Right lung (tissue), 2 donors: ENCODE measurements at regions not wholly inside any gene's neighbourhood (a gene's known extent, or its start where the extent isn't known, plus 50 kb on each side); places are given as distances from the start of the nearest gene placed in this dataset.
A peak's percentile ranks its signal among the peaks of the same experiment; 100 is the strongest.

Experiments
- DNase-seq, 2 donors: peaks; one replicate each; pipeline ENCODE4 v3.0.0-alpha.2; 2013

- no peak for DNase-seq
These were observed 132.6 kb downstream of the DAD1 start for GRCh38 chr14:22456421-22456820.

DNA sequence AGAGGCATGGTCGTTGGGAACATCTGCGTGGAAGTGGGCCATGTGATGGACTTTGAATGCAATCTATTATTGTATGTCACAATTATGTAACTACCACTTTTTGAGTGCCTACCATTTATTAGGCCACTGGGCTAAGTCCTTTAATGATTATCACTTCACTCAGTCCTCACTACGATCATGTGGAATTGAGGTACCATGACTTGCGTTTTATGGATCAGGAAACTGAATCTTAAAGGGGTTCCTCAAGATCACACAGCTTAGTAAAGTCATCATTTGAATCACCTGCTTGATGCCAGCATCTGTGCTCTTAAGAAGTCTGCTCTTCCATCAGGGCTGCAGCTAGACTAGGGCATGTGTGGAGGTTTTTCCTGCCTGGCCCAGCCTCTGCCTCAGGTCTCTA lies 136.7 kb downstream of the DAD1 start:
- no peak for DNase-seq

- no peak for DNase-seq
These were observed 138.8 kb downstream of the DAD1 start for GRCh38 chr14:22450266-22450665.

DNA sequence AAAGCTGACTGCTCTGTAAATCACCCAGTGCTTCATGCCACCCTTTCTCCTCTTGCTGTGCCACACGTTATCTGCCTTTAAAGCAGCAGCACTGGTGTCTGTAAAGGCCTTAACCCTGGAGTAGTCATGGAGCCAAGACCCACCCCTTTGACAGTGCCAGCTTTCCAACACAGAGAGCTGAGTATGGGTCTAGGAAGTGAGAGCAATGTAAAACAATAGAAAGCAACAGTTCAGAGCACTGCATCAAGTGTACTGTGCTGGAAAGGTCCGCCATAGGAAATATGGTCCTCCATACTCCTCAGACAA lies 139.5 kb downstream of the DAD1 start:
- DNase-seq: no peak

DNA sequence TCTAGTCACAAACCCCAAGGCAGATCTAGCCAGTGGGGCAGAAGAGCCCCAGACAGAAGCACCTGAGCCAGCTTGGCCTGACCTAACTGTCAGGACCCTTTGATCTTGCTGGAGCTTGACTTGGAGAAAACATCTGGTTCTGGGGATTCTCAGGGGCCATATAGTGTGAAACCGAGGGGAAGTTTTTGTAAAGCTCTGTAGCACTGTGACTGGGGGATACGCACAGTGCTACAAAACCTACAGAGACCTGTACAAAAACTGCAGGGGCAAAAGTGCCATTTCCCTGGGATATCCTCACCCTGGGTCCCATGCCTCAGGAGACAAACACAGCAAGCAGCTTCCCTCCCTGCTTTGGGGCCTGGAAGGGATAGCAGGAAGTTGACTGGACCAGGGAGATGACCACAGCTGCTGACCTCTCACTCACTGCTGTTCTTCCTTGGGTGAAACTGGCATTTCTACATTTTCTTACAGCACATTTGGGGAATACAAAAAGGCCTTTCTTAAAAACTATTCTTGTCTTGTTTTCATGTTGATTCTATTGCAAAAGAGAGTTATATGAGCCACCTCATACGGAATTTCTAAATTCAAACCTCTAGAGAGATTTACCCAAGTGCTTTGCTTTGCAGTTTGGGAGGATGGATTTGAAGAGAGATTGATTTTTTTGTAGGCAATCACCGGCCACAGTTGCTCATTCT lies 140.0 kb downstream of the DAD1 start:
- no peak for DNase-seq

DNA sequence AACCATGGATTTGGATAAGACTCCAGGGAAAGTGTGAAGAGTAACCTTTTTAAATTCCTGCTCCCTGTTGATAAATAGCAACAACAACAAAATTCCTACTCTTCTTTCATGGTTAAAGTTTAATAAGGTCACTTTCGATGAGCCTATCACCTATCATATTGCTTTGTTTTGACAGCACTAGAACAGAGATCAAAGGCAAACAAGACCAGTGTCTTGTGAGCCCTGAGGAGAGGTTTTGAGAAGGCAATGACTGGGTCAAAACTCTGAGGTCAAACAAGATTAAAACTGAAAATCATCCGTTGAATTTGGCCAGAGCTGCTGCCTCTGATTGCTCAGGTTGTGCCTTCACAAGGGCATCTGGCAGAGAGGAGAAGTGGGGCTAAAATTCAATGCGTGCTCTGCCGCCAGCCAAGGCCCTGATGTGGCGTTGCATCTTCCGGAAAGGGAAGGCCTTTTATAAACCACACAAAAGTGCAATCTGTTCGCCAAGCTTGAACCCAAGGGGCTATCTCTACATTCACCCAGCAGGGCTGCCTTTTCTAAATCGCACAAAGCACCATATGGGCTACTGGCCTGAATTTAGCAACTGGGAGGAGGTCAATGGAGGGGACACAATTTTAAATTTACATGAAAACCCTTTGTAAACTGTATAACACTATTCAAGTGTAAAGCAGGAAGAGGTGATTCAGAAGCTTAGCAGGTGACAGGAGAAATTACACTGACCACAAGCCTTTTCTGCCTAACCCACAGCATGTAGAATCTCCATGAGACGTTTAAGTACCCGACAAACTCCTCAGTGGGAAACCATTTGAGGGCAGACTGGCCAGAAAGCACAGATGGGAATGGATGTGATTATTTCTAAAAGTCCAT lies 140.8 kb downstream of the DAD1 start:
- DNase-seq: no peak

DNA sequence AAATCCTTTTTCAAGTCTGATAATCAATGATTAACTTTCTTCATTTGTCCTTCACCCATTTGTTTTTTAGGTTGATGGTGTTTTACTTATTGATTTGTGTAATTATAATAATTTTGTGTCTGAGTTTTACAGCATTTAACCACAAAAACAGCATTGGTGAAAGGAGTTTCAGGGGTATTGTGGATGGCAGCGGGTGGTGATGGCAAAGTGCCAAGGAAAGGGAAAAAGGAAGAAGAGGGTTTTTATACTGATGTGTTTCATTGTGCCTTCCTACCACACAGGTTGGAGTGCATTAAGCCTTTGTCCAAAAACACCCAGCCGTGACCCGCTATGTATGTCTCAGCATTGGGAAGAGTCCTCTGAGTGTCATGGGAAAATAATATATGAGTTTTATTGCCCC lies 150.3 kb downstream of the DAD1 start:
- no peak for DNase-seq

- DNase-seq: no peak
These were observed 154.0 kb downstream of the DAD1 start for GRCh38 chr14:22434901-22435550.

DNA sequence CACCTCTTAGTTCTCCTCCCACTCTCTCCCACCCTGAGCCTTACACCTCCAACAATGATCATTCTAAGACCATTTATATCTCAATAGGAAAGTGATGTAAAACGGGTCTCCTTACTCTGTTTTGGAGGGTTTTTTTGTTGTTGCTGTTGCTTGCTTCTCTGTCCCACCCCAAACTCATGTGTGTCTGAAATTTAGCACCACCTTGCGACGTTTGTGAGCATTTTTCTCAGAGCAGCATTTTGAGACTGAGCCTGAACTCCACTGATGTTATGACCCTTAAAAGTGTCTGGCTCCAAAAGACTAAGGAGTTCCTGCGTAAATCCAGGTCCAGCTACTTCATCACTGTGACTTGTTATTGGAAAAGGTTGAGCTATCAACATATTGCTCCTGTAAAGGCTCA lies 155.0 kb downstream of the DAD1 start:
- DNase-seq: no peak

DNA sequence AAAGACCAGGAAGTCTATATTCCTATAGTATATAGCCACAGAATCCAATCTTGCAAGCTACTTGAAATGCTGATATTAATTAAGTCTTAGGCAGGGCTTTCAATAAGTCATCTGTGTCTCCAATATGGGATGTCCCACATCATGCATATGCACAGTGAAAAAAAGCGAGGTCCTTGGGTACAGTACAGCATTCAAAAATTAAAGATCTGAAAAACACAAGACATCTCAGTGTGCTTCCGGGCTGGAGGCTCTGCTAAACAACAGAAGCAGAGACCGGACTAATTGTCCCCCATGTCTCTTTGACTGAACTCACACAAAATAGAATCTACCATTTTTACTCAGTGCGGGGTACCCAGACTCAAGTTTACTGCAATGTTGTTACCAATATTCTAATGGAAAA lies 156.0 kb downstream of the DAD1 start:
- DNase-seq: no peak

GRCh38 chr14:22432348-22432976 lies 156.6 kb downstream of the DAD1 start:
- peak; percentile 89 to 93 for DNase-seq

DNA sequence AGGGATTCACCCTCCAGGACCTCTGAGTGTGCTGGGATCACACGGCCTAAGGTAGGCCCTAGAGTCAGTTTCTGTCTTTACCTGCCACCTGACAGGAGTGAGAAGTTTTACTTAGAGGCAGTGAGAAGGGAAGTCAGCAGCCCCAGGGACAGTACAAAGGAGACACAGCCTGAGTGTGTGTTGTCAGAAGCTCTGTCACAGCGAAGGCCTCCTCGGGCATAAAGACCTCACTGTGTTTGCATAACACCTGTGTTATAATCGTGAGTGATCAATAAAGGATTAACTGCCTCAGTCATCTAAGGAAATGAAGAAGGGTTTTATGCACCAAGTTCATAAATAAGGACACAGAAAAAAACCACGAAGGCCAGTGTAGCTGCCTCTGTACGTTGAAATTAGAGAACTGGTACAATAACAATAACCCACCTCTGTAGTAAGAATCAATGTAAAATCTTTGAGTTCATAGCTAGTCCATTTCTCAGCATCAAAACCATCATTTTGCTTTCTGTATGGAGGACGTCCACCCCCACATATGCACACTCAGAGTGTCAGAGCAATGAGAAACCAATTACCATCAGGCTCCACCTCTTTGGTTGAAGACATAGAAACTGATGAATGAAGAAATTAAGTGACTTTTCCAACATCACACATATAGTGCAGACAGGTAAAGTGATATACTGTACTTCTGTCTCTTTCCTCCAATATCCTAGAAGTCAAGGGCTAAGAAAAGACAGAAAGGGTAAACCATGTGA lies 159.3 kb downstream of the DAD1 start:
- no peak for DNase-seq

DNA sequence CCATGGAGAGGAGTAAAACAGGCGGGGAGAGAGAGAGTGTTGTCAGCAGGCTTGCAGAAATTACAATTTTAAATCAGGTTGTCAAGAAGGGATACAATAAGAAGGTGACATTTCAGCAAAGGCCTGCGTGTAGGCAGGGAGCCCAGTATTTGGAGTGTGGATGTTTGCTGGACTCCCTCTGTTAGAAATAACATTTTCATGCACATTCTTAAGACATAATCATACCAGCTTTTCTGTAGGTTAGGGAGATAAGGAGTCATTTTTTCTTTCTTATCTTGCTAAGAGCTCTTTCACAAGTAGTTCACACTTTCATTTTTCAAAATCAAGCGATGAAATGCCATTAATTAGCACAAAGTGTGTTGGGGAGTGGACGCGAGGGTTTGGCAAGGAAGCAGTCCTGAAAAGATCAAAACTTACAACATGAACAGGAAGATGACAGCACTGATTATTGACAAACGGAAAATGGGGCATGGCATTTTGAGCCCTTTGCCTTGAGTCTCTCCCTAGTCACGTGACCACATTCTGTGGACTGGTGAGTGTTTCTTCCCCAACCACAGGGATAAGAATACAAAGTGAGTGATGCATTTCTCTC lies 160.2 kb downstream of the DAD1 start:
- DNase-seq: peak in 1 of 2 donors; percentile 13

DNA sequence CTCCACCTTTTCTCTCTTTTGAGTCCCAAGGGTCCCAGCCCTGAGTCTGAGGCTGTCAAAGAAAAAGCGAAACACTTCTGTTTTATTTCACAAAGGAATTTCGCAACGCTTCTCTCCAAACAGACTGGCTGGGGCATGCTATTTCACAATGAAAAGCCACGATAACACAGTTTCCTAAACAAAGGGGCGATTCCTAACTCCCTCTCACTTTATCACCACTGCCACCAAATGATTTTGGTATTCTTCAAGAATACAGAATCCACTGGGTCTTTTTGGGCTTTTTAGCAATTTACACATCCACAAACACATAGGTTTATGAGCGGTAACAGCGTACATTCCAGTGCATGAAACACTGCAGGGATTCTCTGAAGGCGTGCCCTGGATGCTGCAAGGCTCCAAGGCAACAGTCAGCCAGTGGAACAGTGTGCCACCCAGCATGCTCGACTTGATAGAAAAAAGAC lies 161.2 kb downstream of the DAD1 start:
- DNase-seq: peak; percentile 62 to 73

DNA sequence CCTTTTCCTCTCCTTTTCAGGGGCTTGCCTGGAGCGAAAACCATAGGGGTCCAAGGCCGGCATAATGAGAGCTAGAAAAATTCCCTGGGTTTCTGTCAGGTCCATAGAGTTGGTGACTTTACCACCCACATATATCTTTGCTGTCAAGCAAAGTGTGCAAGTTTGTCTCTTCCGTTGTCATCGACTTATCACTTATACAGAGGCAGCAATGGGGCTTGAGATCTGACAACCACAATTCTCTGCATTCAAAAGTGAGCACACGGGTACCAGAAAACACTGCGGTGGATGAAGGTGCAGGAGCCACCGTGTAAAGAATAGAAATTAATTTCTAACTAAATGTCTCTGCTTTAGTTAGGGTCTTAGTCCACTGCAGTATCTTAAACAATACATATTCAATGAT lies 162.3 kb downstream of the DAD1 start:
- no peak for DNase-seq

DNA sequence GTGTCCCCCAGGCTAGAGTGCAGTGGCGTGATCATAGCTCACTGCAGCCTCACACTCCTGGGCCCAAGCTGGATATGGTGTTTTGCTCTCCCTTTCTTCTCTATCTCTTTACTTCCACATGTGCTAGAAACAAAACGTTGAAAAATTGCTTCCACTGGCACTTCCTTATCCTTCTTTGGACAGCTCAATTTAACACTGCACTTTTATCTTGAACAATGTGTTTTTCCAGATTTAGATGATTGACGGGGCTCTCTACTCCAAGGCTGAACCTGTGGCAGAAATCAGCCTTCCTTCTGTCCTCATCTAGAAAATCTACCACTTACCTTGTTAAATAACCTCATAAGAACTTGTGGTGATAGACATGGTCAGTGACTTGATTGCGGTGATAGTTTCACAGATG lies 165.1 kb downstream of the DAD1 start:
- no peak for DNase-seq

DNA sequence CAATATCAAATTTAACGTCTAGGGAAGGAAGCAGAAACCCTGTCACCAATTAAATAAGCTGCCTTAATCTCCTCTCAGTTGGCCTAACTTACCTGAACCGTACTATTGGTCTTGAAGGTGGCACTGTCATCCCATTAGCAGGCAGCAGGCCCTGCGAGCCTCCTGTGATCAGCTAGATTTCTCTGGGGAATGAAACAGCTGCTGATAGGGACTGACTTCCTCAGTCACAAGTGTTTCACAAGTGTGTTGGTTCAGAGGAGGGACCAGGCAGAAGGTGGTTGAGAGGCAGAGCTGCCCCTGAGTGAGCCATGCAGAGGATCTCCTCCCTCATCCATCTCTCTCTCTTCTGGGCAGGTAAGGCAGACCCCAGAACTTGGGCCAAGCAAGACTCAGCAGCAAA lies 166.8 kb downstream of the DAD1 start:
- DNase-seq: no peak

GRCh38 chr14:22420598-22421186 lies 168.3 kb downstream of the DAD1 start:
- no peak for DNase-seq

GRCh38 chr14:22419620-22420019 lies 169.4 kb downstream of the DAD1 start:
- DNase-seq: no peak

DNA sequence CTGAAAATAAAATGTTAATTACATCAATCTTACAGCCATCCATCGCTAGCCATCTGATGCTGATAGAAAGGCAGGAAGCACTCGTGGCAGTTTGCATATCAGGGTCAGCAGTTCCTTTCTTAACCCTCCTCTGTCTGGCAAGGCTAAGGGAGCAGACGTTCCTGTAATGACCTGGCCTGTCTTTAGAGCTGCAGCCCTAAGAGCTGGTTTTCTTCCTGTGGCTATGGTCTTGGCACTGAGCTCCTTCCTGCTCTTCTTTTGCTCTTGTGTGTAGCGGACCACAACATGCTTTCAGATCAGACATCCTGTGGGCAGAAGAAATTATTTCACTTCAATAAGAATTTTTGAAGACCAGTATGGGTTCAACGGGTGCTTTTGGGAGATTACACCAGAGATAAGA lies 170.4 kb downstream of the DAD1 start:
- no peak for DNase-seq

DNA sequence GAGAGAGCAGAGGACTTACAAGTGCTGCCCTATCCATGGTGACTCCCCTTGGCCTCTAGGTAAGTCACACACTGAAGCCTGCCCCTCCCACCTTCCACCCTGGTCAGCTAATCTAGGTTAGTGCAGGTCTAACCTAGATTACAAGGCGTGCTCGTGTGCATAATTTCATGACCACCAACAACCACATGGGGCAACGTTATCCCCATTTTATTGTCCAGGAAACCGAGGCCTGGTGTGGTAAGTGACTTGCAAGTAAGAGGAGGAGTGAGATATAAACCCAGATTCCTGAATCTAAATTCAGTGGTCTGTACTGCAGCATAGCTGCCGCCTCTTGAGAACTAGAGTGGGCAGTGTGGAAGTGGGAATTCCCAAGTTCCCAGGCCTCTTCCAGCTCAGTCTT lies 171.1 kb downstream of the DAD1 start:
- DNase-seq: no peak
